ENCODE measurements at regions not wholly inside any gene's neighbourhood (a gene's known extent, or its start where the extent isn't known, plus 50 kb on each side); places are given as distances from the start of the nearest gene placed in this dataset.

- no peak for DNase-seq (ENCODE audit: low read depth)
Measured at GRCh38 chr10:88059190-88059589, 195.8 kb downstream of the PTEN start.

GRCh38 chr10:88060762-88061161, 197.3 kb downstream of the PTEN start:
- DNase-seq (ENCODE audit: low read depth) = no peak

DNA sequence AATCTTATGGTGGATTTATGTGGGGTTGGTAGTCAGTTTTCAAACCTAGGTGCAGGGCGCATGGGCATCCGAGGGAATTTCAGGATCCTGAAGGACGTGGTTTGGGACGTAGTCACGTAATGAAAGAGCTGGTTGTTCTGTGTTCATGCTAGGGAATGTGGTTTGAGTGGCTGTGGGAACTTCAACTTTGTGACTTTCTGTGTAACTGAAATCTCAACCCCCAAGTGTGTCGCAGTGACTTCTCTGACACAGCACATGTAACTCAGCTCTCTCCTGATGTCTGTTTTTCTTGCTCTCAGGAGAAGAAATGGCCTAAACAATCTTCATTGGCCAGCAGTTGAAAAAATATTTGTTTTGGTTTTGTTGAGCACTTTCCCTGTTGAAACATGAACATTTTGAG, 199.0 kb downstream of the PTEN start:
- no peak for DNase-seq (ENCODE audit: low read depth)

DNA sequence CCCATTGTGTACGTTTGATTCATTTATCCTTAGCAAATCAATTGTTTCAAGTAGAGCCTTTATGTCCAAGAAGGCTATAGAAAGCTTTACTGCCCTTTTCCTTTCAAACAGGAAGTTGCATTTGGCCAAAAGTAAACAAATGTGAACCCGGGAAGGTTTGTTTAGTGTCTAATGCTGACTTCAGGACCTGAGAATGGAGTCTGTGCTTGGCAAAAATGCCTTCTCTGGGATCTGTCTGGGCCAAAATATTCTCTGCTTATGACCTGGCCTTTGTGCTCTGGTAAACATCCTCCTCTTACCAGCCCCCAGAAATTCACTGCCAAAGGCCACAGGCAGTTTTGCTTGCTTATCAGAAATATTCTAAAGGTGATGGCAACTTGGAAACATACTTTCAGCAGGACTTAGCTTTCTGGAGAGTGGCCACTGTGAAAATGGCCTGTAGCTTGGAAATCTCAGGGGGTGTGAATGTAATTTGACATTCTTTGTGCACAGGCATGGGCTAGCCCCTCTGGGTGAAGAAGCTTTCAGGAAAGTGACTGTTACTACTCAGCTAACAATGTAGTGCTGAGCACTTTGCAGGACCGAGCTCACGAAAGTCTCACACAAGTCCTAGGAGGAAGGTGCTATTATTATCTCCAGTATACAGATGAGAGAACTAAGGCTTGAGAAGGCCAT, 199.5 kb downstream of the PTEN start:
- DNase-seq (ENCODE audit: low read depth) = peak; percentile 23

- no peak for DNase-seq (ENCODE audit: low read depth)
Measured at GRCh38 chr10:88063861-88064557, 200.6 kb downstream of the PTEN start.

DNA sequence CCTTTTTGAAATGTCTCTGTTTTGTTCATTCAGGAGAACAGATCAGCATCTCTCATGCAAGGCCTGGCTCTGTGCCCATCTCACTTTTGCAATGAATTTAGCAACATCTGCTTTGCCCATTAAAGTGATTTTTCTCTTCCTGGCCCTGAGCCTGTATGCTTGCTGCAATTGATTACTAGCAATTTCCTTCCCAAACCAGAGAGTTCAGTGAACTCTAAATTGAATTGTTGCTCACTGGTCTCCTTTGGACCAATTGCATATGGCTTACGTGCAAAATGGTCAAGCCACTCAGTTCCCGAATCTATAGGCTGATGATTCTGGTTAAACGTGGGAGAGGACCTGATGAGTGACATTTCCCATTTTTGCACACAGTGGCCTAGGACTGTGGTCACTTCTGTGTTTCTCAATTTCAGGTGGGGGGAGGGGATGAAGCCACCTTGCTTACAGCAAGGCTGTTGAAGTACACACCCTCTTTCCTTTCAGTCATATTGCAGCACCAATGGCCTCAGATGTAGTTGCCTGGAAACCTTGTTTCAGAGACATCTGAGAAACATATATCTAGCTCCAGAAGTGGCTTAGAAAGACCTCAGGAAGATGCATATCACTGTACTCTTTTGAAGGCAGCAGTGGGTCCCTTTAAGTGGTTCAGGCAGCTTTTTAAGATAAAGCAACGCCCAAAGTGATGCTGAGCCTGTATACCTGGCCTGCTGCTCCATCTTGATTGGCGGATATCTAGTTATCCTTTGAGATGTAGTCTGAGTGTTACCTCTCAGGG, 201.4 kb downstream of the PTEN start:
- peak; percentile 31 for DNase-seq (ENCODE audit: low read depth)

GRCh38 chr10:88065383-88066049, 202.1 kb downstream of the PTEN start:
- no peak for DNase-seq (ENCODE audit: low read depth)

- DNase-seq (ENCODE audit: low read depth) = no peak
Measured at GRCh38 chr10:88066319-88066718, 202.9 kb downstream of the PTEN start.

GRCh38 chr10:88066876-88067275, 203.5 kb downstream of the PTEN start:
- no peak for DNase-seq (ENCODE audit: low read depth)

DNA sequence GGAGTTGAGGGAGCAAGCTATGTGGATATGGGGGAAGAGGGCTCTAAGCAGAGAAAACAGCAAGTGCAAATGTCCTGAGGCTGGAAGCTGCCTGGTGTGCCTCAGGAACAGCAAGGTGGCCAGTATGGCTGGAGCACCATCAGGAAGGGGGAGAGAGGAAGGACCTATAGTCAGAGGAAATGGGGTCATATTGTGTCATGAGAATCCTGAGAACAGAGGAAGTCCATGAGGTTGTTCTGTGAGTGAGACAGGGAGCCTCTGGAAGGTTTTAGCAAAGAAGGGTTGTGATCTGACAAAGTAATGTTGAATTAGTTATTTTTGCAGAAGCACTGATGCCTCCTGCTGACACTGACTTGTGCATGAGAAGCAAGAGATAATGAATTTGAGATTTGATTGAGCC, 204.3 kb downstream of the PTEN start:
- DNase-seq (ENCODE audit: low read depth) = no peak

GRCh38 chr10:88069338-88069737, 205.9 kb downstream of the PTEN start:
- no peak for DNase-seq (ENCODE audit: low read depth)

- DNase-seq (ENCODE audit: low read depth) = no peak
Measured at GRCh38 chr10:88070080-88070880, 206.9 kb downstream of the PTEN start.

DNA sequence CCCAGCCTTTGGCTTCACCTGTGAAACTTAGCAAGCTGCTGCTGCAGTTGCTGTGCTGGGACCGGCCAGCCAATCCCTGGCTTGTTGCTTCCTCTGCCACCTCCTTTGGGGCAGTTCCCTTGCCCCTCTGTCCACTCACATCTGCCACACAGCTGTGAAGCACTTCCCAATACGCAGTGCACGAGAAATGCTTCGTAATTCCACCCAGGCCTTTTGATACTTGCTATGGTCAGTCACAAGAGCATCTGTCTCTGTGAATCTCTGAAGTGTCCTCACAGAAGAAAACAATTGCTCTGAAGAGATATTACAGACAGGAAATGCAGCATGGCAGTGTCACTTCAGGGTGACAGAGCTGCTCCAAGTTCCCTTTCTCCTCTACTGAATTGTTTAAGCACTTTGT, 208.5 kb downstream of the PTEN start:
- DNase-seq (ENCODE audit: low read depth) = no peak

GRCh38 chr10:88073682-88074081, 210.3 kb downstream of the PTEN start:
- DNase-seq (ENCODE audit: low read depth) = no peak

DNA sequence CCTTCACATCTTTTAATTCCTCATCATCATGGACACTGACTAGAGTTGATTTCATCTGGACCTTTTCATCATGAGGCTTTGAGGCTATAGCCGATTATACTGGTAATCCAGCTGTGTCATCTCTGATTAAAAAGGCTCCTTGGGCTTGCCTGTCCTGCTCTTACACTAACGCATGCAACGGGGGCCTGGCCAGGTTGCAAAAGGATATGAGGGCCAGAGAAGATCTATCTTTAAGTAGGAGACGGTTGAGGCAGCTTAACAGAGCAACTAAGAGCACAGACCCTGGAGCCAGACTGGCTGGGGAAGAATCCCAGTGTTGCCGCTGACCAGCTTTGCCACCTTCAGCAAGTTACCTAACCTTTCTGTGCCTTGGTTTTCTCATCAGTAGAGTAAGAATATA, 211.5 kb downstream of the PTEN start:
- no peak for DNase-seq (ENCODE audit: low read depth)

DNA sequence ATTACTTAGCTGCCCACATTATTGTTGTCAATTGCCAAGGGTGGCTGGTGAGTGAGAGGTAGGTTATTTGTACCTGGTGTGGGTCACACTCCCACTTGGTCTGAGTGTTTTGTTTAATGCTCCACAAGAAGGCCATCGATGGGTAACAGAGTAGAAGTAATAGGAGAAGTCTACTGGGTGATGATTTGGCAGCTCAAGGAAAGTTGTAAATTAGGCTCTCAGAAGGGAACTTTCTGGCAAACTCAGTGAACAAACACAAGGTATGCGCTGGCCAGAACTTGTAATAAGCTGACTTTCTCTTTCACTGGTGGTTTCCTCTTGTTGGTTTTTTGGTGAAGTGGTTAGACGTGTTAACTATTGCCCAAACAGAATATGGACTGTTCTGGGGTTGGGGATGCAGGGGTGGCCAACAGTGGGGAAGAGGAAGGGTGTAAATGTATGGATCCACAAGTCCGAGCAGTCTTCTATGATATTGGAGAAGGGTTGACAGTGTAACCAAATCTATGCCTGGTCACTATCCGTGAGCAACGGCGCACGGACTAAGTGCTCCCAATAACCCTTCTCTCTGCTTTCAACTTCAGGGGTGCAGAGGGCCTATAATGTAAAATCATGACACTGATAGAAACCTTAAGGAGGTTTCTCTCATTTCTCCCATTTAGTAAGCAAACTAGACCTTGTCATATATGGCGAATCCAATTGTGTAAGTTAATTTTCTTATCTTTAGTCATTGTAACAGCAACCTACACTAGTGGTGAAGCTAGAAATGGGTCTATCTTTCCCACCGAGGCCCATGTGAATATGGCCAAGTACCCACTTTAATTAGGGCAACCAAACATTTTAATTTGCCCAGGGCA, 212.8 kb downstream of the PTEN start:
- DNase-seq (ENCODE audit: low read depth) = peak; percentile 75

GRCh38 chr10:88077977-88078376, 214.6 kb downstream of the PTEN start:
- peak; percentile 33 for DNase-seq (ENCODE audit: low read depth)

- DNase-seq (ENCODE audit: low read depth) = peak; percentile 98
Measured at GRCh38 chr10:88080213-88080612, 216.8 kb downstream of the PTEN start.

- no peak for DNase-seq (ENCODE audit: low read depth)
Measured at GRCh38 chr10:88081457-88082054, 218.1 kb downstream of the PTEN start.

GRCh38 chr10:88082391-88082790, 219.0 kb downstream of the PTEN start:
- no peak for DNase-seq (ENCODE audit: low read depth)
